ENCODE measurements at regions not wholly inside any gene's neighbourhood (a gene's known extent, or its start where the extent isn't known, plus 50 kb on each side); places are given as distances from the start of the nearest gene placed in this dataset.

GRCh38 chr21:27061770-27062169 is 94.9 kb upstream of the ADAMTS5 start:
- no peak for DNase-seq
- Mint-ChIP-seq H3K9me3 (peaks cover 9% of the 10 kb centered on the region), H3K4me1 (no peaks in the 10 kb centered on the region), H3K27ac (no peak overlapping the region), H3K27me3 (no peaks in the 10 kb centered on the region), H3K36me3 (no peaks in the 10 kb centered on the region), H3K4me3 (no peak overlapping the region)
- no peak for ATAC-seq (ENCODE audit: low read depth)
- POLR2A ChIA-PET, result no interaction called here

- Mint-ChIP-seq H3K9me3 (peaks cover 6% of the 10 kb centered on the region), H3K4me1 (no peaks in the 10 kb centered on the region), H3K4me3 (no peak overlapping the region), H3K36me3 (no peaks in the 10 kb centered on the region), H3K27me3 (no peaks in the 10 kb centered on the region), H3K27ac (no peak overlapping the region)
- no peak for DNase-seq
- POLR2A ChIA-PET, result no interaction called here
- no peak for ATAC-seq (ENCODE audit: low read depth)
Observed at GRCh38 chr21:27060190-27060589, 93.3 kb upstream of the ADAMTS5 start.

- Mint-ChIP-seq H3K27me3 (no peaks in the 10 kb centered on the region), H3K36me3 (no peaks in the 10 kb centered on the region), H3K9me3 (peaks cover 9% of the 10 kb centered on the region), H3K4me1 (no peaks in the 10 kb centered on the region), H3K4me3 (no peak overlapping the region), H3K27ac (no peak overlapping the region)
- POLR2A ChIA-PET, result no interaction called here
- ATAC-seq (ENCODE audit: low read depth), result no peak
- DNase-seq, result no peak
Observed at GRCh38 chr21:27058673-27059605, 92.1 kb upstream of the ADAMTS5 start.

- no peak for DNase-seq
- Mint-ChIP-seq H3K4me1 (no peaks in the 10 kb centered on the region), H3K4me3 (no peak overlapping the region), H3K36me3 (no peaks in the 10 kb centered on the region), H3K27ac (no peak overlapping the region), H3K27me3 (no peaks in the 10 kb centered on the region), H3K9me3 (peaks cover 6% of the 10 kb centered on the region)
- POLR2A ChIA-PET, result no interaction called here
- no peak for ATAC-seq (ENCODE audit: low read depth)
Observed at GRCh38 chr21:27057997-27058396, 91.1 kb upstream of the ADAMTS5 start.

- no peak for DNase-seq
- Mint-ChIP-seq H3K9me3 (no peaks in the 10 kb centered on the region), H3K4me1 (no peaks in the 10 kb centered on the region), H3K4me3 (no peak overlapping the region), H3K36me3 (no peaks in the 10 kb centered on the region), H3K27ac (peak overlapping the region; percentile 9), H3K27me3 (no peaks in the 10 kb centered on the region)
- POLR2A ChIA-PET, result no interaction called here
- ATAC-seq (ENCODE audit: low read depth), result no peak
Observed at GRCh38 chr21:27047658-27048314, 80.9 kb upstream of the ADAMTS5 start.

- POLR2A ChIA-PET, result no interaction called here
- Mint-ChIP-seq H3K27ac (no peak overlapping the region), H3K4me1 (no peaks in the 10 kb centered on the region), H3K36me3 (no peaks in the 10 kb centered on the region), H3K4me3 (no peak overlapping the region), H3K9me3 (no peaks in the 10 kb centered on the region), H3K27me3 (no peaks in the 10 kb centered on the region)
- ATAC-seq (ENCODE audit: low read depth) (no peak), DNase-seq (no peak)
Observed at GRCh38 chr21:27047283-27047657, 80.4 kb upstream of the ADAMTS5 start.

GRCh38 chr21:27045281-27045985 is 78.5 kb upstream of the ADAMTS5 start:
- Mint-ChIP-seq H3K27ac (no peak overlapping the region), H3K27me3 (no peaks in the 10 kb centered on the region), H3K9me3 (no peaks in the 10 kb centered on the region), H3K4me1 (no peaks in the 10 kb centered on the region), H3K4me3 (no peak overlapping the region), H3K36me3 (no peaks in the 10 kb centered on the region)
- POLR2A ChIA-PET, result no interaction called here
- DNase-seq (no peak), ATAC-seq (ENCODE audit: low read depth) (no peak)

- H3K4me3 Mint-ChIP-seq, result no peak overlapping the region
- no peak overlapping the region for H3K27ac Mint-ChIP-seq
- POLR2A ChIA-PET, result no interaction called here
- no peaks in the 10 kb centered on the region for H3K36me3 Mint-ChIP-seq
- DNase-seq, result no peak
- H3K27me3 Mint-ChIP-seq, result no peaks in the 10 kb centered on the region
- H3K9me3 Mint-ChIP-seq, result no peaks in the 10 kb centered on the region
- H3K4me1 Mint-ChIP-seq, result no peaks in the 10 kb centered on the region
- ATAC-seq (ENCODE audit: low read depth), result no peak
Observed at GRCh38 chr21:27043377-27043776, 76.5 kb upstream of the ADAMTS5 start.

- no peaks in the 10 kb centered on the region for H3K9me3 Mint-ChIP-seq
- H3K27me3 Mint-ChIP-seq, result no peaks in the 10 kb centered on the region
- DNase-seq (no peak), ATAC-seq (ENCODE audit: low read depth) (no peak)
- H3K27ac Mint-ChIP-seq, result no peak overlapping the region
- no peak overlapping the region for H3K4me3 Mint-ChIP-seq
- POLR2A ChIA-PET, result no interaction called here
- no peaks in the 10 kb centered on the region for H3K36me3 Mint-ChIP-seq
- no peaks in the 10 kb centered on the region for H3K4me1 Mint-ChIP-seq
Observed at GRCh38 chr21:27040738-27041469, 74.0 kb upstream of the ADAMTS5 start.

GRCh38 chr21:27036736-27037301 is 69.9 kb upstream of the ADAMTS5 start:
- Mint-ChIP-seq H3K9me3 (no peaks in the 10 kb centered on the region), H3K4me3 (no peak overlapping the region), H3K27me3 (no peaks in the 10 kb centered on the region), H3K36me3 (no peaks in the 10 kb centered on the region), H3K27ac (no peak overlapping the region), H3K4me1 (no peaks in the 10 kb centered on the region)
- DNase-seq, result no peak
- ATAC-seq (ENCODE audit: low read depth), result no peak
- POLR2A ChIA-PET, result no interaction called here

- ATAC-seq (ENCODE audit: low read depth), result no peak
- Mint-ChIP-seq H3K4me3 (no peak overlapping the region), H3K9me3 (no peaks in the 10 kb centered on the region), H3K4me1 (no peaks in the 10 kb centered on the region), H3K27ac (no peak overlapping the region), H3K27me3 (no peaks in the 10 kb centered on the region), H3K36me3 (no peaks in the 10 kb centered on the region)
- no peak for DNase-seq
- POLR2A ChIA-PET, result no interaction called here
Observed at GRCh38 chr21:27035791-27036190, 68.9 kb upstream of the ADAMTS5 start.

- no peaks in the 10 kb centered on the region for H3K4me1 Mint-ChIP-seq
- ATAC-seq (ENCODE audit: low read depth), result no peak
- H3K4me3 Mint-ChIP-seq, result no peak overlapping the region
- no peaks in the 10 kb centered on the region for H3K9me3 Mint-ChIP-seq
- no peak for DNase-seq
- no peak overlapping the region for H3K27ac Mint-ChIP-seq
- no peaks in the 10 kb centered on the region for H3K27me3 Mint-ChIP-seq
- H3K36me3 Mint-ChIP-seq, result no peaks in the 10 kb centered on the region
- POLR2A ChIA-PET, result no interaction called here
Observed at GRCh38 chr21:27034796-27035195, 67.9 kb upstream of the ADAMTS5 start.

- ATAC-seq (ENCODE audit: low read depth) (no peak), DNase-seq (no peak)
- no peak overlapping the region for H3K27ac Mint-ChIP-seq
- POLR2A ChIA-PET, result no interaction called here
- H3K36me3 Mint-ChIP-seq, result no peaks in the 10 kb centered on the region
- H3K4me3 Mint-ChIP-seq, result no peak overlapping the region
- no peaks in the 10 kb centered on the region for H3K9me3 Mint-ChIP-seq
- no peaks in the 10 kb centered on the region for H3K4me1 Mint-ChIP-seq
- H3K27me3 Mint-ChIP-seq, result no peaks in the 10 kb centered on the region
Observed at GRCh38 chr21:27033471-27033870, 66.6 kb upstream of the ADAMTS5 start.
